GM12892 (cell line): ENCODE measurements at regions not wholly inside any gene's neighbourhood (a gene's known extent, or its start where the extent isn't known, plus 50 kb on each side); places are given as distances from the start of the nearest gene placed in this dataset.

Experiments
- POLR2A ChIP-seq: IDR thresholded peaks from 2 replicates; pipeline ENCODE4 v1.6.1; 2011; ENCODE audit warnings: low read depth, low read length, control low read depth
- TAF1 ChIP-seq: IDR thresholded peaks from 2 replicates; pipeline ENCODE4 v1.6.1; 2011; ENCODE audit warnings: low read depth, mild to moderate bottlenecking, control low read depth, low read length, borderline replicate concordance

GRCh38 chr2:118642501-118642900 lies 204.9 kb downstream of the EN1 start:
- TF ChIP-seq TAF1 (no peak), POLR2A (no peak)
